HCT116 (cell line): ENCODE measurements at regions not wholly inside any gene's neighbourhood (a gene's known extent, or its start where the extent isn't known, plus 50 kb on each side); places are given as distances from the start of the nearest gene placed in this dataset.

Source experiments
- CEBPB ChIP-seq: IDR thresholded peaks from 2 replicates; pipeline ENCODE4 v1.6.1; 2012; ENCODE audit warnings: low read depth
- ELF1 ChIP-seq: IDR thresholded peaks from 2 replicates; pipeline ENCODE4 v1.6.1; 2012; ENCODE audit warnings: low read depth, borderline replicate concordance
- EZH2 ChIP-seq: fragments of 200-600 bp; sonication (generic); IDR thresholded peaks from 2 replicates; pipeline ENCODE4 v1.6.1; 2017; ENCODE audit warnings: antibody characterized with exemption, mixed run types
- EZH2phosphoT487 ChIP-seq: fragments of 200-600 bp; IDR thresholded peaks from 2 replicates; pipeline ENCODE4 v1.6.1; 2018; ENCODE audit warnings: antibody characterized with exemption, borderline replicate concordance
- JUND ChIP-seq: IDR thresholded peaks from 2 replicates; pipeline ENCODE4 v1.6.1; 2012
- POLR2A ChIP-seq: IDR thresholded peaks from 2 replicates; pipeline ENCODE4 v1.7.0; 2011; ENCODE audit warnings: borderline replicate concordance; ENCODE audit not compliant: insufficient read depth, insufficient read length; ENCODE audit errors: extremely low read depth
- POLR2AphosphoS5 ChIP-seq: IDR thresholded peaks from 2 replicates; pipeline ENCODE4 v1.6.1; 2011; ENCODE audit warnings: mild to moderate bottlenecking, low read depth, low read length, moderate library complexity
- RAD21 ChIP-seq: IDR thresholded peaks from 2 replicates; pipeline ENCODE4 v1.6.1; 2012; ENCODE audit warnings: low read depth, mild to moderate bottlenecking
- YY1 ChIP-seq: IDR thresholded peaks from 2 replicates; pipeline ENCODE4 v1.6.1; 2011; ENCODE audit warnings: low read length, low read depth, moderate library complexity, mild to moderate bottlenecking; ENCODE audit not compliant: insufficient replicate concordance; ENCODE audit errors: extremely low read depth
- ZFX ChIP-seq: fragments of 450-650 bp; IDR thresholded peaks from 2 replicates; pipeline ENCODE4 v1.6.1; 2017
- TF ChIP-seq, protein P1 (sequence below), 3 experiments: fragments of 200-600 bp in 1 of 3; sonication (generic) in 1 of 3; IDR thresholded peaks in 2 of 3; conservative IDR thresholded peaks in 1 of 3; 2 replicates each; pipeline ENCODE4 v1.5.1; 2012 to 2017; ENCODE audit warnings: low read depth in 2 of 3, low read length in 2 of 3, antibody characterized with exemption in 1 of 3, borderline replicate concordance in 1 of 3, control low read depth in 1 of 3, mild to moderate bottlenecking in 1 of 3, mixed read lengths in 1 of 3, mixed run types in 1 of 3, moderate library complexity in 1 of 3; ENCODE audit not compliant: insufficient read depth in 1 of 3
- TF ChIP-seq, protein P2 (sequence below): IDR thresholded peaks from 2 replicates; pipeline ENCODE4 v1.6.1; 2012; ENCODE audit warnings: low read depth
- TF ChIP-seq, protein P3 (sequence below): IDR thresholded peaks from 2 replicates; pipeline ENCODE4 v1.6.1; 2012
- TF ChIP-seq, protein P4 (sequence below): IDR thresholded peaks from 2 replicates; pipeline ENCODE4 v1.6.1; 2012

DNA sequence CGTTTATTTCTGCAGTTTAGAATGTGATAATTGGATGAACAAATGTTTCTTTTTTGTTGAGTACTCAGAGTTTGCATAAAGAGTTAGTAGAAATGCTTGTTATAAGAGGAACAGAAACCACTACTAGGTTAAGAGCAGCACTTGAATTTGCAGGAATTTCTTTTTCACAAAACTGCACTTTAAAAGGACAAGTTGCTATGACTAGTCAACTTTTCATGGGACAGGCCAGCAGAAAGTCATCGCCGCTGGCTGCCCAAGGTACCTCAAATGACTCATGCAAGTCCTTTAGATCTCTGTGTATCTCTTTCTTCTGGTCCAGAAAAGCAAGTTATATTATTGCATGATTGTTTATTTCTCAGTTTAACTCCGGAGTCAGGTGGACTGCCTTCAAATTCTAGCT lies 97.3 kb upstream of the HMHB1 start:
- TF ChIP-seq YY1 (no peak), CEBPB (no peak), JUND (no peak), POLR2A (no peak), POLR2AphosphoS5 (no peak), EZH2phosphoT487 (no peak), ZFX (no peak), EZH2 (no peak), ELF1 (no peak), RAD21 (no peak)
- TF ChIP-seq, protein P1, sequence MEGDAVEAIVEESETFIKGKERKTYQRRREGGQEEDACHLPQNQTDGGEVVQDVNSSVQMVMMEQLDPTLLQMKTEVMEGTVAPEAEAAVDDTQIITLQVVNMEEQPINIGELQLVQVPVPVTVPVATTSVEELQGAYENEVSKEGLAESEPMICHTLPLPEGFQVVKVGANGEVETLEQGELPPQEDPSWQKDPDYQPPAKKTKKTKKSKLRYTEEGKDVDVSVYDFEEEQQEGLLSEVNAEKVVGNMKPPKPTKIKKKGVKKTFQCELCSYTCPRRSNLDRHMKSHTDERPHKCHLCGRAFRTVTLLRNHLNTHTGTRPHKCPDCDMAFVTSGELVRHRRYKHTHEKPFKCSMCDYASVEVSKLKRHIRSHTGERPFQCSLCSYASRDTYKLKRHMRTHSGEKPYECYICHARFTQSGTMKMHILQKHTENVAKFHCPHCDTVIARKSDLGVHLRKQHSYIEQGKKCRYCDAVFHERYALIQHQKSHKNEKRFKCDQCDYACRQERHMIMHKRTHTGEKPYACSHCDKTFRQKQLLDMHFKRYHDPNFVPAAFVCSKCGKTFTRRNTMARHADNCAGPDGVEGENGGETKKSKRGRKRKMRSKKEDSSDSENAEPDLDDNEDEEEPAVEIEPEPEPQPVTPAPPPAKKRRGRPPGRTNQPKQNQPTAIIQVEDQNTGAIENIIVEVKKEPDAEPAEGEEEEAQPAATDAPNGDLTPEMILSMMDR (IDR thresholded peaks at IDR 0.05 in 2 of 3, conservative IDR thresholded peaks at IDR 0.05 in 1 of 3; ENCODE audit: borderline replicate concordance in 1 of 3, insufficient read depth in 1 of 3, low read depth in 2 of 3, low read length in 2 of 3): no peak
- TF ChIP-seq, protein P2, sequence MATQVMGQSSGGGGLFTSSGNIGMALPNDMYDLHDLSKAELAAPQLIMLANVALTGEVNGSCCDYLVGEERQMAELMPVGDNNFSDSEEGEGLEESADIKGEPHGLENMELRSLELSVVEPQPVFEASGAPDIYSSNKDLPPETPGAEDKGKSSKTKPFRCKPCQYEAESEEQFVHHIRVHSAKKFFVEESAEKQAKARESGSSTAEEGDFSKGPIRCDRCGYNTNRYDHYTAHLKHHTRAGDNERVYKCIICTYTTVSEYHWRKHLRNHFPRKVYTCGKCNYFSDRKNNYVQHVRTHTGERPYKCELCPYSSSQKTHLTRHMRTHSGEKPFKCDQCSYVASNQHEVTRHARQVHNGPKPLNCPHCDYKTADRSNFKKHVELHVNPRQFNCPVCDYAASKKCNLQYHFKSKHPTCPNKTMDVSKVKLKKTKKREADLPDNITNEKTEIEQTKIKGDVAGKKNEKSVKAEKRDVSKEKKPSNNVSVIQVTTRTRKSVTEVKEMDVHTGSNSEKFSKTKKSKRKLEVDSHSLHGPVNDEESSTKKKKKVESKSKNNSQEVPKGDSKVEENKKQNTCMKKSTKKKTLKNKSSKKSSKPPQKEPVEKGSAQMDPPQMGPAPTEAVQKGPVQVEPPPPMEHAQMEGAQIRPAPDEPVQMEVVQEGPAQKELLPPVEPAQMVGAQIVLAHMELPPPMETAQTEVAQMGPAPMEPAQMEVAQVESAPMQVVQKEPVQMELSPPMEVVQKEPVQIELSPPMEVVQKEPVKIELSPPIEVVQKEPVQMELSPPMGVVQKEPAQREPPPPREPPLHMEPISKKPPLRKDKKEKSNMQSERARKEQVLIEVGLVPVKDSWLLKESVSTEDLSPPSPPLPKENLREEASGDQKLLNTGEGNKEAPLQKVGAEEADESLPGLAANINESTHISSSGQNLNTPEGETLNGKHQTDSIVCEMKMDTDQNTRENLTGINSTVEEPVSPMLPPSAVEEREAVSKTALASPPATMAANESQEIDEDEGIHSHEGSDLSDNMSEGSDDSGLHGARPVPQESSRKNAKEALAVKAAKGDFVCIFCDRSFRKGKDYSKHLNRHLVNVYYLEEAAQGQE: no peak
- TF ChIP-seq, protein P3, sequence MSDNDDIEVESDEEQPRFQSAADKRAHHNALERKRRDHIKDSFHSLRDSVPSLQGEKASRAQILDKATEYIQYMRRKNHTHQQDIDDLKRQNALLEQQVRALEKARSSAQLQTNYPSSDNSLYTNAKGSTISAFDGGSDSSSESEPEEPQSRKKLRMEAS: no peak
- TF ChIP-seq, protein P4, sequence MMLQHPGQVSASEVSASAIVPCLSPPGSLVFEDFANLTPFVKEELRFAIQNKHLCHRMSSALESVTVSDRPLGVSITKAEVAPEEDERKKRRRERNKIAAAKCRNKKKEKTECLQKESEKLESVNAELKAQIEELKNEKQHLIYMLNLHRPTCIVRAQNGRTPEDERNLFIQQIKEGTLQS: no peak
